ENCODE measurements at regions not wholly inside any gene's neighbourhood (a gene's known extent, or its start where the extent isn't known, plus 50 kb on each side); places are given as distances from the start of the nearest gene placed in this dataset.
"Not testable (repeated sequence)": the region's sequence is repeated elsewhere in the genome, so short reads cannot be mapped to it uniquely, and the experiment has no call there.

- FAIRE-seq (no peak), DNase-seq (ENCODE audit: insufficient read length, low spot score) (no peak)
- TF ChIP-seq SPI1 (IDR thresholded peaks at IDR 0.05; ENCODE audit: low read depth, low read length) (no peak), POU2F2 (IDR thresholded peaks at IDR 0.05; ENCODE audit: low read depth, low read length) (no peak), TAF1 (IDR thresholded peaks at IDR 0.05; ENCODE audit: low read depth, low read length) (no peak), PAX5 (IDR thresholded peaks at IDR 0.05; ENCODE audit: insufficient read depth, low read length, severe bottlenecking) (no peak), POLR2AphosphoS5 (IDR thresholded peaks at IDR 0.05; ENCODE audit: low read depth, low read length) (no peak), POLR2A (IDR thresholded peaks at IDR 0.05; ENCODE audit: low read depth, low read length) (no peak)
Measured at GRCh38 chr12:131221061-131221956, 267.6 kb downstream of the ADGRD1 start.

GRCh38 chr12:131221957-131222328 is 268.2 kb downstream of the ADGRD1 start:
- TF ChIP-seq TAF1 (IDR thresholded peaks at IDR 0.05; ENCODE audit: low read depth, low read length) (no peak), POLR2A (IDR thresholded peaks at IDR 0.05; ENCODE audit: low read depth, low read length) (no peak), POU2F2 (IDR thresholded peaks at IDR 0.05; ENCODE audit: low read depth, low read length) (no peak), SPI1 (IDR thresholded peaks at IDR 0.05; ENCODE audit: low read depth, low read length) (no peak), POLR2AphosphoS5 (IDR thresholded peaks at IDR 0.05; ENCODE audit: low read depth, low read length) (no peak), PAX5 (IDR thresholded peaks at IDR 0.05; ENCODE audit: insufficient read depth, low read length, severe bottlenecking) (no peak)
- no peak for DNase-seq (ENCODE audit: insufficient read length, low spot score)
- FAIRE-seq: no peak

GRCh38 chr12:131222329-131223139 is 268.8 kb downstream of the ADGRD1 start:
- peak; percentile 87 for FAIRE-seq
- DNase-seq (ENCODE audit: insufficient read length, low spot score): no peak
- no peak for TF ChIP-seq SPI1 (IDR thresholded peaks at IDR 0.05; ENCODE audit: low read depth, low read length)
- no peak for TF ChIP-seq TAF1 (IDR thresholded peaks at IDR 0.05; ENCODE audit: low read depth, low read length)
- no peak for TF ChIP-seq PAX5 (IDR thresholded peaks at IDR 0.05; ENCODE audit: insufficient read depth, low read length, severe bottlenecking)
- no peak for TF ChIP-seq POLR2AphosphoS5 (IDR thresholded peaks at IDR 0.05; ENCODE audit: low read depth, low read length)
- no peak for TF ChIP-seq POU2F2 (IDR thresholded peaks at IDR 0.05; ENCODE audit: low read depth, low read length)
- TF ChIP-seq POLR2A (IDR thresholded peaks at IDR 0.05; ENCODE audit: low read depth, low read length): no peak

- no peak for FAIRE-seq
- DNase-seq (ENCODE audit: insufficient read length, low spot score): no peak
- TF ChIP-seq TAF1 (IDR thresholded peaks at IDR 0.05; ENCODE audit: low read depth, low read length) (no peak), POU2F2 (IDR thresholded peaks at IDR 0.05; ENCODE audit: low read depth, low read length) (no peak), SPI1 (IDR thresholded peaks at IDR 0.05; ENCODE audit: low read depth, low read length) (no peak), PAX5 (IDR thresholded peaks at IDR 0.05; ENCODE audit: insufficient read depth, low read length, severe bottlenecking) (no peak), POLR2A (IDR thresholded peaks at IDR 0.05; ENCODE audit: low read depth, low read length) (no peak), POLR2AphosphoS5 (IDR thresholded peaks at IDR 0.05; ENCODE audit: low read depth, low read length) (no peak)
Measured at GRCh38 chr12:131223171-131223761, 269.6 kb downstream of the ADGRD1 start.

GRCh38 chr12:131223791-131224225 is 270.1 kb downstream of the ADGRD1 start:
- no peak for DNase-seq (ENCODE audit: insufficient read length, low spot score)
- no peak for FAIRE-seq
- TF ChIP-seq PAX5 (IDR thresholded peaks at IDR 0.05; ENCODE audit: insufficient read depth, low read length, severe bottlenecking) (no peak), SPI1 (IDR thresholded peaks at IDR 0.05; ENCODE audit: low read depth, low read length) (no peak), TAF1 (IDR thresholded peaks at IDR 0.05; ENCODE audit: low read depth, low read length) (no peak), POU2F2 (IDR thresholded peaks at IDR 0.05; ENCODE audit: low read depth, low read length) (no peak)

GRCh38 chr12:131224226-131225065 is 270.7 kb downstream of the ADGRD1 start:
- peak; percentile 82 for FAIRE-seq
- not testable (repeated sequence) for DNase-seq (ENCODE audit: insufficient read length, low spot score)

GRCh38 chr12:131225066-131225380 is 271.3 kb downstream of the ADGRD1 start:
- not testable (repeated sequence) for DNase-seq (ENCODE audit: insufficient read length, low spot score); FAIRE-seq

- no peak for FAIRE-seq
- no peak for DNase-seq (ENCODE audit: insufficient read length, low spot score)
Measured at GRCh38 chr12:131226345-131227265, 272.9 kb downstream of the ADGRD1 start.

GRCh38 chr12:131227641-131228040 is 273.9 kb downstream of the ADGRD1 start:
- FAIRE-seq; DNase-seq (ENCODE audit: insufficient read length, low spot score): not testable (repeated sequence)

More at GRCh38 chr12:131226345-131227265, 272.9 kb downstream of the ADGRD1 start:
- TF ChIP-seq POLR2AphosphoS5 (IDR thresholded peaks at IDR 0.05; ENCODE audit: low read depth, low read length) (no peak), PAX5 (IDR thresholded peaks at IDR 0.05; ENCODE audit: insufficient read depth, low read length, severe bottlenecking) (no peak), SPI1 (IDR thresholded peaks at IDR 0.05; ENCODE audit: low read depth, low read length) (no peak)

- FAIRE-seq; DNase-seq (ENCODE audit: insufficient read length, low spot score): not testable (repeated sequence)
Measured at GRCh38 chr12:131229079-131229425, 275.3 kb downstream of the ADGRD1 start.

All from GM12891 (cell line).